Psoas muscle (tissue), 7 donors: ENCODE measurements at regions not wholly inside any gene's neighbourhood (a gene's known extent, or its start where the extent isn't known, plus 50 kb on each side); places are given as distances from the start of the nearest gene placed in this dataset.
"Not testable (repeated sequence)": the region's sequence is repeated elsewhere in the genome, so short reads cannot be mapped to it uniquely, and the experiment has no call there.

ENCODE experiments used
- ATAC-seq, 4 donors: fragments of 200-7000 bp; cut with Tn5 transposase; one replicate each; pipeline ENCODE4 v1.9.1; 2020; ENCODE audit warnings: moderate library complexity in 3 of 4, mild to moderate bottlenecking in 2 of 4
- DNase-seq, 2 donors: peaks; one replicate each; pipeline ENCODE4 v3.0.0-alpha.2; 2020
- H3K27ac ChIP-seq: fragments of 200-600 bp; one replicate; pipeline ENCODE4 v1.8.0; 2022
- H3K27me3 ChIP-seq, 3 donors: fragments of 200-600 bp in 1 of 3; one replicate each; pipeline versions ENCODE4 v1.6.1 to v1.8.0; 2013 to 2022; ENCODE audit warnings: low read length in 2 of 3, mild to moderate bottlenecking in 2 of 3, moderate library complexity in 1 of 3; ENCODE audit not compliant: insufficient read depth in 3 of 3
- H3K36me3 ChIP-seq, 2 donors: fragments of 200-600 bp in 1 of 2; one replicate each; pipeline versions ENCODE4 v1.6.1 to v1.8.0; 2013 to 2022; ENCODE audit warnings: low read depth in 1 of 2, mild to moderate bottlenecking in 1 of 2, moderate library complexity in 1 of 2; ENCODE audit not compliant: insufficient read depth in 1 of 2
- H3K4me1 ChIP-seq: fragments of 200-600 bp; one replicate; pipeline ENCODE4 v1.8.0; 2022
- H3K4me3 ChIP-seq: fragments of 200-600 bp; one replicate; pipeline ENCODE4 v1.8.0; 2022; ENCODE audit warnings: mild to moderate bottlenecking
- H3K9me3 ChIP-seq: fragments of 200-600 bp; one replicate; pipeline ENCODE4 v1.8.0; 2022
- CTCF ChIP-seq: fragments of 200-600 bp; IDR thresholded peaks from one replicate; pipeline ENCODE4 v1.8.0; 2022; ENCODE audit warnings: antibody characterized with exemption
- WGBS, 3 donors: extraction: QIAGEN DNeasy Blood & Tissue Kit; methylation state at CpG; one replicate each; pipeline versions ENCODE4 v1.1.6 to v1.1.7; 2013; 5-methylcytosine and 5-hydroxymethylcytosine counted together
- intact Hi-C, 2 donors: fragments of 100-400 bp; cut with DNase I; formaldehyde crosslinking; loops; one replicate each; pipeline versions ENCODE4 v1.11.0 to v1.14.2; 2022
- donor health status: healthy with polysubstance abuse.
- donor health status: DM: no; HTN: no; CAD: no; lungs with moderate emphysema.
- donor health status: Bipolar disorder and iron deficiency.
- donor health status: healthy.
- donor health status: DM: yes; HTN: yes; CAD: no.
- donor health status: DM: no; HTN: no; CAD: no.
- donor health status: DM: yes; HTN: yes; CAD: no.

- Histone ChIP-seq H3K36me3 (no peaks in the 10 kb centered on the region), H3K4me1 (no peaks in the 10 kb centered on the region), H3K27me3 (no peaks in the 10 kb centered on the region), H3K4me3 (no peak overlapping the region), H3K27ac (no peak overlapping the region), H3K9me3 (peaks cover 11% of the 10 kb centered on the region)
- no peak for TF ChIP-seq CTCF
- intact Hi-C loops: no loop called here
- DNase-seq (no peak), ATAC-seq (no peak)
- 17 to 22% (median 18%) methylated on average over 2 of the region's 2 CpGs for WGBS, 3 donors
Measured at GRCh38 chr7:51827631-51828030, 511.0 kb upstream of the COBL start.

DNA sequence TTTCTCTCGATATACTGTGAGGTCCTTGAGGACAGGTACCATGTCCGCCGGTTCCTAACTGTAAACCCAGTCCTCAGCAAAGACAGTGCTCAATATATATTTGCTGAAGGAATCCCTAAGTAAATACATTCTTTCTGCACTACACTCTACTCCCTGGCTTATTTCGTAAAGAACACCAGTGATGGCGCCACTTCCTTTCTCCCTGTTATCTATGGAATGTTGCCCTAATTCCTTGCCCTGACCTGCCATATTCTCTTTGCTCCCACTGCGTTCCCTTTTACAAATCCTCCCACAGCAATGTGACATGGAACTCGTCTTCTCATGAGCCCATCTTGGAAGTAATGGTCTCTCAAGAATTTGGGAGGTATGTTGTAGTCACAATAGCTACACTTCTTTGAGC is 507.4 kb upstream of the COBL start:
- ATAC-seq: no peak
- no peak for DNase-seq
- intact Hi-C loops: no loop called here
- Histone ChIP-seq H3K4me3 (no peak overlapping the region), H3K9me3 (no peaks in the 10 kb centered on the region), H3K27ac (no peak overlapping the region), H3K27me3 (no peaks in the 10 kb centered on the region), H3K36me3 (no peaks in the 10 kb centered on the region), H3K4me1 (no peaks in the 10 kb centered on the region)
- TF ChIP-seq CTCF: no peak
- WGBS, 3 donors: 86 to 88% (median 87%) methylated on average over 7 of the region's 7 CpGs

- intact Hi-C loops: no loop called here
- Histone ChIP-seq H3K36me3 (no peaks in the 10 kb centered on the region), H3K4me1 (no peaks in the 10 kb centered on the region), H3K9me3 (no peaks in the 10 kb centered on the region), H3K27ac (no peak overlapping the region), H3K27me3 (no peaks in the 10 kb centered on the region), H3K4me3 (no peak overlapping the region)
- 70 to 76% (median 75%) methylated on average over 3 of the region's 3 CpGs for WGBS, 3 donors
- ATAC-seq (no peak), DNase-seq (no peak)
- no peak for TF ChIP-seq CTCF
Measured at GRCh38 chr7:51823437-51823836, 506.8 kb upstream of the COBL start.

- Histone ChIP-seq H3K27ac (no peak overlapping the region), H3K4me3 (no peak overlapping the region), H3K4me1 (no peaks in the 10 kb centered on the region), H3K27me3 (no peaks in the 10 kb centered on the region), H3K9me3 (no peaks in the 10 kb centered on the region), H3K36me3 (no peaks in the 10 kb centered on the region)
- DNase-seq: no peak
- no peak for TF ChIP-seq CTCF
- ATAC-seq: peak in 3 of 4 donors; percentile 30 to 64 (median 54)
- intact Hi-C loops: no loop called here
- 39 to 43% (median 41%) methylated on average over 5 of the region's 5 CpGs for WGBS, 3 donors
Measured at GRCh38 chr7:51817694-51818225, 501.2 kb upstream of the COBL start.

GRCh38 chr7:51805783-51806431 is 489.3 kb upstream of the COBL start:
- 93 to 95% (median 95%) methylated on average over 41 of the region's 41 CpGs for WGBS, 3 donors
- H3K36me3 ChIP-seq, intact Hi-C loops, ATAC-seq, H3K9me3 ChIP-seq, DNase-seq, H3K4me1 ChIP-seq, H3K27ac ChIP-seq, H3K4me3 ChIP-seq, H3K27me3 ChIP-seq: not testable (repeated sequence)
